Keratinocyte (primary cell): ENCODE measurements at regions not wholly inside any gene's neighbourhood (a gene's known extent, or its start where the extent isn't known, plus 50 kb on each side); places are given as distances from the start of the nearest gene placed in this dataset.

ENCODE experiments used
- DNase-seq: peaks from one replicate; pipeline ENCODE4 v3.0.0-alpha.2; 2011; ENCODE audit warnings: low read depth, missing footprints, low spot score
- FAIRE-seq: peaks from 2 replicates; lab custom pipeline; 2011; peaks lifted over from hg19 to GRCh38; lab: Jason Lieb, UNC
- H2AFZ ChIP-seq: 2 replicates; pipeline ENCODE4 v1.6.0; 2012; ENCODE audit warnings: low read length, control low read depth, inconsistent platforms; ENCODE audit not compliant: control insufficient read depth
- H3K27ac ChIP-seq: 2 replicates; pipeline ENCODE4 v1.5.1; 2011; ENCODE audit warnings: low read length; ENCODE audit not compliant: control insufficient read depth, insufficient read depth
- H3K27me3 ChIP-seq: 3 replicates; pipeline ENCODE4 v1.6.0; 2011; ENCODE audit warnings: low read length; ENCODE audit not compliant: control insufficient read depth, insufficient read depth; ENCODE audit errors: extremely low read depth
- H3K36me3 ChIP-seq, 2 experiments: 2 replicates in 1 of 2; 3 replicates in 1 of 2; pipeline ENCODE4 v1.5.1; 2011; ENCODE audit warnings: low read length in 2 of 2, mild to moderate bottlenecking in 1 of 2; ENCODE audit not compliant: control insufficient read depth in 2 of 2, insufficient read depth in 2 of 2; ENCODE audit errors: extremely low read depth in 1 of 2
- H3K4me1 ChIP-seq: 3 replicates; pipeline ENCODE4 v1.5.1; 2011; ENCODE audit warnings: low read length; ENCODE audit not compliant: control insufficient read depth, insufficient read depth; ENCODE audit errors: extremely low read depth
- H3K4me2 ChIP-seq: 3 replicates; pipeline ENCODE4 v1.6.0; 2011; ENCODE audit warnings: low read depth, low read length; ENCODE audit not compliant: control insufficient read depth, insufficient read depth; ENCODE audit errors: extremely low read depth
- H3K4me3 ChIP-seq, 3 experiments: fragments of 200-600 bp in 1 of 3; sonication (generic) in 1 of 3; 2 replicates in 2 of 3; 3 replicates in 1 of 3; pipeline ENCODE4 v1.5.1; 2011 to 2016; ENCODE audit warnings: low read length in 3 of 3, mild to moderate bottlenecking in 3 of 3, control low read depth in 2 of 3, inconsistent platforms in 1 of 3, low read depth in 1 of 3, mixed read lengths in 1 of 3, mixed run types in 1 of 3, moderate library complexity in 1 of 3; ENCODE audit not compliant: control insufficient read depth in 2 of 3, insufficient read depth in 2 of 3; ENCODE audit errors: extremely low read depth in 1 of 3
- H3K79me2 ChIP-seq: 2 replicates; pipeline ENCODE4 v1.6.0; 2012; ENCODE audit warnings: low read length; ENCODE audit not compliant: control insufficient read depth, insufficient read depth
- H3K9ac ChIP-seq: 3 replicates; pipeline ENCODE4 v1.6.0; 2011; ENCODE audit warnings: low read length; ENCODE audit not compliant: control insufficient read depth, insufficient read depth; ENCODE audit errors: extremely low read depth
- H3K9me1 ChIP-seq: 3 replicates; pipeline ENCODE4 v1.6.0; 2011; ENCODE audit warnings: low read length; ENCODE audit not compliant: control insufficient read depth, insufficient read depth; ENCODE audit errors: extremely low read depth
- H3K9me3 ChIP-seq: 2 replicates; pipeline ENCODE4 v1.5.1; 2012; ENCODE audit warnings: low read depth, low read length; ENCODE audit not compliant: control insufficient read depth
- H4K20me1 ChIP-seq: 3 replicates; pipeline ENCODE4 v1.6.0; 2011; ENCODE audit warnings: low read length; ENCODE audit not compliant: control insufficient read depth, insufficient read depth; ENCODE audit errors: extremely low read depth
- CTCF ChIP-seq, 3 experiments: IDR thresholded peaks in 1 of 3; conservative IDR thresholded peaks in 1 of 3; optimal IDR thresholded peaks in 1 of 3; 2 replicates in 2 of 3; 3 replicates in 1 of 3; pipeline versions ENCODE3 to v1.5.1; 2011; ENCODE audit warnings: low read length in 3 of 3, mild to moderate bottlenecking in 3 of 3, moderate library complexity in 2 of 3, control low read depth in 1 of 3, inconsistent platforms in 1 of 3; ENCODE audit not compliant: insufficient read depth in 2 of 3; ENCODE audit errors: extremely low read depth in 1 of 3
- EZH2 ChIP-seq: IDR thresholded peaks from one replicate; pipeline ENCODE4 v1.6.1; 2012; ENCODE audit warnings: inconsistent platforms, mild to moderate bottlenecking, low read length, moderate library complexity
- dilution Hi-C: fragments of 300-500 bp; cut with MboI; formaldehyde crosslinking; loops from one replicate; pipeline ENCODE4 v1.7.0; 2020; ENCODE audit warnings: low sequenced_read_pairs; ENCODE audit not compliant: extremely low pct_ligation_motif_present

GRCh38 chr11:101777476-101777875 is 137.3 kb upstream of the CEP126 start:
- H3K4me2 ChIP-seq = no peak overlapping the region
- H3K4me3 ChIP-seq = no peak overlapping the region
- H3K79me2 ChIP-seq = no peaks in the 10 kb centered on the region
- no peak overlapping the region for H2AFZ ChIP-seq
- H3K9me3 ChIP-seq = no peaks in the 10 kb centered on the region
- no peaks in the 10 kb centered on the region for H3K9me1 ChIP-seq
- DNase-seq (no peak), FAIRE-seq (no peak)
- H3K9ac ChIP-seq = no peak overlapping the region
- dilution Hi-C loops = no loop called here
- H3K4me1 ChIP-seq = no peaks in the 10 kb centered on the region
- H3K27ac ChIP-seq = no peak overlapping the region
- H3K36me3 ChIP-seq = no peaks in the 10 kb centered on the region
- no peaks in the 10 kb centered on the region for H3K27me3 ChIP-seq
- no peaks in the 10 kb centered on the region for H4K20me1 ChIP-seq
- TF ChIP-seq CTCF (optimal IDR thresholded peaks at IDR 0.05 in 1 of 3, IDR thresholded peaks at IDR 0.05 in 1 of 3, conservative IDR thresholded peaks at IDR 0.05 in 1 of 3; ENCODE audit: extremely low read depth in 1 of 3, insufficient read depth in 2 of 3, low read length in 3 of 3) (no peak), EZH2 (no peak)

GRCh38 chr11:101775033-101775432 is 139.8 kb upstream of the CEP126 start:
- TF ChIP-seq CTCF (optimal IDR thresholded peaks at IDR 0.05 in 1 of 3, IDR thresholded peaks at IDR 0.05 in 1 of 3, conservative IDR thresholded peaks at IDR 0.05 in 1 of 3; ENCODE audit: extremely low read depth in 1 of 3, insufficient read depth in 2 of 3, low read length in 3 of 3) (no peak), EZH2 (no peak)
- dilution Hi-C loops = no loop called here
- no peak overlapping the region for H3K4me3 ChIP-seq
- no peak overlapping the region for H3K27ac ChIP-seq
- H3K4me1 ChIP-seq = no peaks in the 10 kb centered on the region
- H3K4me2 ChIP-seq = no peak overlapping the region
- no peak overlapping the region for H3K9ac ChIP-seq
- no peaks in the 10 kb centered on the region for H3K27me3 ChIP-seq
- H3K79me2 ChIP-seq = no peaks in the 10 kb centered on the region
- H2AFZ ChIP-seq = no peak overlapping the region
- DNase-seq (no peak), FAIRE-seq (no peak)
- no peaks in the 10 kb centered on the region for H3K36me3 ChIP-seq
- H4K20me1 ChIP-seq = no peaks in the 10 kb centered on the region
- no peaks in the 10 kb centered on the region for H3K9me1 ChIP-seq
- H3K9me3 ChIP-seq = no peaks in the 10 kb centered on the region
